SU-DHL-6 (cell line): ENCODE measurements at regions not wholly inside any gene's neighbourhood (a gene's known extent, or its start where the extent isn't known, plus 50 kb on each side); places are given as distances from the start of the nearest gene placed in this dataset.

Experiments used
- H2AFZ ChIP-seq: fragments of 200-600 bp; sonication (generic); 2 replicates; pipeline ENCODE4 v1.6.1; 2014; ENCODE audit warnings: low read depth, mild to moderate bottlenecking, moderate library complexity, mixed read lengths, antibody characterized with exemption, low read length; ENCODE audit not compliant: severe bottlenecking
- H3F3A ChIP-seq: fragments of 200-600 bp; shearing (Covaris generic); 2 replicates; pipeline ENCODE4 v1.6.0; 2016; ENCODE audit warnings: antibody characterized with exemption, mild to moderate bottlenecking; ENCODE audit not compliant: insufficient read depth
- H3K27ac ChIP-seq: fragments of 200-600 bp; sonication (generic); 2 replicates; pipeline ENCODE4 v1.5.1; 2016; ENCODE audit warnings: low read depth, mild to moderate bottlenecking, low read length, moderate library complexity, mixed read lengths
- H3K27me3 ChIP-seq: fragments of 200-600 bp; sonication (generic), shearing (Covaris generic); 2 replicates; pipeline ENCODE4 v1.6.0; 2014; ENCODE audit warnings: mild to moderate bottlenecking, low read length
- H3K36me3 ChIP-seq: fragments of 200-600 bp; sonication (generic); 2 replicates; pipeline ENCODE4 v1.6.1; 2014; ENCODE audit warnings: mild to moderate bottlenecking, low read length, mixed read lengths
- H3K4me2 ChIP-seq: fragments of 300-600, 200-600 bp; shearing (Covaris generic), sonication (generic); 2 replicates; pipeline ENCODE4 v1.6.0; 2014; ENCODE audit warnings: low read length, low read depth, mild to moderate bottlenecking; ENCODE audit not compliant: poor library complexity, severe bottlenecking
- H3K4me3 ChIP-seq: fragments of 200-600 bp; sonication (generic); 2 replicates; pipeline ENCODE4 v1.5.1; 2014; ENCODE audit warnings: antibody characterized with exemption, low read length, mild to moderate bottlenecking, mixed read lengths; ENCODE audit not compliant: insufficient read depth, poor library complexity, severe bottlenecking
- H3K79me2 ChIP-seq: fragments of 200-600 bp; sonication (generic); 2 replicates; pipeline ENCODE4 v1.6.1; 2014; ENCODE audit warnings: mild to moderate bottlenecking, low read length, moderate library complexity; ENCODE audit not compliant: insufficient read depth
- H3K9ac ChIP-seq: fragments of 200-600 bp; sonication (generic); 2 replicates; pipeline ENCODE4 v1.7.0; 2014; ENCODE audit warnings: mild to moderate bottlenecking, low read length
- H3K9me2 ChIP-seq: fragments of 200-600 bp; sonication (generic); replicated peaks from 2 replicates; pipeline ENCODE4 v1.6.1; 2014; ENCODE audit warnings: low read length; ENCODE audit not compliant: insufficient read depth
- H3K9me3 ChIP-seq: fragments of 200-600 bp; sonication (generic); 2 replicates; pipeline ENCODE4 v1.6.1; 2014; ENCODE audit warnings: low read length, mixed read lengths; ENCODE audit not compliant: insufficient read depth
- H4K20me1 ChIP-seq: fragments of 200-600 bp; sonication (generic); 2 replicates; pipeline ENCODE4 v1.6.1; 2014; ENCODE audit warnings: low read depth, mild to moderate bottlenecking, antibody characterized with exemption, low read length, moderate library complexity, mixed read lengths
- EZH2phosphoT487 ChIP-seq: fragments of 200-600 bp; sonication (generic), shearing (Covaris generic); conservative IDR thresholded peaks from 2 replicates; pipeline ENCODE4 v1.6.1; 2018; ENCODE audit warnings: mild to moderate bottlenecking, antibody characterized with exemption, low read length, moderate library complexity, mixed read lengths
- TF ChIP-seq, protein P1 (sequence below): fragments of 200-600 bp; sonication (generic); IDR thresholded peaks from one replicate; pipeline ENCODE4 v1.5.1; 2017; ENCODE audit warnings: antibody characterized with exemption, mild to moderate bottlenecking, low read length, moderate library complexity; ENCODE audit not compliant: insufficient read depth, poor library complexity, severe bottlenecking

DNA sequence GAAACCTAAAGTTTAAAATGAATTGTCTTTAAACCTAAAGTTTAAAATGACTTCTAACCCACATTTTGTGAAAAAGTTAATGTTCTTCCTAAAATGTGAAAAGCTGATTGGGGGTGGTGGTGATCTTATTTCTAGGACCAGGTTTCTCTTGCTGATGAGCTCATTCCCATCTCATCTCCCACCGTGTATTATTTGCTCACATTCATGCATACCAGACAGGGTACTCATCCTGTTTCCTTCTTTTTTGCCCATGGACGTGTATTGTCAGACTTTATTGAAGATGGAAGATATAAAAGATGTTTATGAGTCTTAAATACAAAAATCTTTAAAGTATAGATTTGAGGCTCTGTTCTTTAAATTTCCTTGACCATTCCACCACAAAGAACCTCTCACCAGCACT, 70.1 kb upstream of the MPHOSPH6 start:
- Histone ChIP-seq H3K79me2 (no peaks in the 10 kb centered on the region), H4K20me1 (no peaks in the 10 kb centered on the region), H3K27me3 (no peaks in the 10 kb centered on the region), H3K9me2 (no peaks in the 10 kb centered on the region), H3K9me3 (no peaks in the 10 kb centered on the region), H3K4me3 (no peak overlapping the region), H3F3A (no peaks in the 10 kb centered on the region), H3K36me3 (no peaks in the 10 kb centered on the region), H3K9ac (no peak overlapping the region), H3K4me2 (no peak overlapping the region), H2AFZ (no peak overlapping the region), H3K27ac (no peak overlapping the region)
- TF ChIP-seq EZH2phosphoT487: no peak
- TF ChIP-seq, protein P1, sequence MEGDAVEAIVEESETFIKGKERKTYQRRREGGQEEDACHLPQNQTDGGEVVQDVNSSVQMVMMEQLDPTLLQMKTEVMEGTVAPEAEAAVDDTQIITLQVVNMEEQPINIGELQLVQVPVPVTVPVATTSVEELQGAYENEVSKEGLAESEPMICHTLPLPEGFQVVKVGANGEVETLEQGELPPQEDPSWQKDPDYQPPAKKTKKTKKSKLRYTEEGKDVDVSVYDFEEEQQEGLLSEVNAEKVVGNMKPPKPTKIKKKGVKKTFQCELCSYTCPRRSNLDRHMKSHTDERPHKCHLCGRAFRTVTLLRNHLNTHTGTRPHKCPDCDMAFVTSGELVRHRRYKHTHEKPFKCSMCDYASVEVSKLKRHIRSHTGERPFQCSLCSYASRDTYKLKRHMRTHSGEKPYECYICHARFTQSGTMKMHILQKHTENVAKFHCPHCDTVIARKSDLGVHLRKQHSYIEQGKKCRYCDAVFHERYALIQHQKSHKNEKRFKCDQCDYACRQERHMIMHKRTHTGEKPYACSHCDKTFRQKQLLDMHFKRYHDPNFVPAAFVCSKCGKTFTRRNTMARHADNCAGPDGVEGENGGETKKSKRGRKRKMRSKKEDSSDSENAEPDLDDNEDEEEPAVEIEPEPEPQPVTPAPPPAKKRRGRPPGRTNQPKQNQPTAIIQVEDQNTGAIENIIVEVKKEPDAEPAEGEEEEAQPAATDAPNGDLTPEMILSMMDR: no peak

DNA sequence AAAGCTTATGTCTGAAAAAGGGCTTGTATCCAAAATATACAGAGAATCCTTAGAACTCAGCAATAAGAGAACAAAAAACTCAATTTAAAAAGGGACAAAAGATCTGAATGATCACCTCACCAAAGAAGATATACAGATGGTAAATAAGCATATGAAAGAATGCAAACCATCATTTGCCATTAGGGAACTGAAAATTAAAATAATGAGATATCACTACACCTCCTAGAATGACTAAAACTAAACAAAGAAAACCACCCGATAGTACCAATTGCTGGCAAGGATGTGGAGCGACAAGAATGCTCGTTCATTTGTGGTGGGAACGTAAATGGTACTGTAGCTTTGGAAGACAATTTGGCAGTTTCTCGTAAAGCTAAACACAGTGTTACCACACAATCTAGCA, 66.9 kb upstream of the MPHOSPH6 start:
- H3F3A ChIP-seq: no peaks in the 10 kb centered on the region
- H3K27ac ChIP-seq: no peak overlapping the region
- H3K36me3 ChIP-seq: no peaks in the 10 kb centered on the region
- no peak overlapping the region for H3K4me2 ChIP-seq
- no peaks in the 10 kb centered on the region for H3K9me2 ChIP-seq
- TF ChIP-seq EZH2phosphoT487: no peak
- TF ChIP-seq, protein P1: no peak
- no peaks in the 10 kb centered on the region for H3K79me2 ChIP-seq
- no peaks in the 10 kb centered on the region for H3K27me3 ChIP-seq
- no peak overlapping the region for H3K4me3 ChIP-seq
- no peak overlapping the region for H2AFZ ChIP-seq
- H3K9ac ChIP-seq: no peak overlapping the region
- no peaks in the 10 kb centered on the region for H4K20me1 ChIP-seq
- no peaks in the 10 kb centered on the region for H3K9me3 ChIP-seq

DNA sequence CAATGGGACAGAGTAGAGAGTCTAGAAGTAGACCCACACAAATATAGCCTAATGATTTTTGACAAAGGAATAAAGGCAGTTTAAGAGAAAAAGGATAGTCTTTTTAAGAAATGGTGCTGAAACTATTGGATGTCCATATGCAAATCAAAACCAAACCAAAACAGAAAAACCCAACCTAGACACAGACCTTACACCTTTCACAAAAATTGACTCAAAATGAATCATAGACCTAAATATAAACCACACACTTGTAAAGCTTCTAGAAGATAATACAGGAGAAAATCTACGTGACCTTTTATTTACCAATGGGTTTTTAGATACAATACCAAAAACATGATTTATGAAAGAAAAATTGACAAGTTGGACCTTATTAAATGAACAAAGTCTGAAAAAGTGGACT, 66.4 kb upstream of the MPHOSPH6 start:
- H3K4me2 ChIP-seq: no peak overlapping the region
- no peaks in the 10 kb centered on the region for H3K9me2 ChIP-seq
- no peak for TF ChIP-seq EZH2phosphoT487
- no peaks in the 10 kb centered on the region for H3K79me2 ChIP-seq
- H3F3A ChIP-seq: no peaks in the 10 kb centered on the region
- H3K36me3 ChIP-seq: no peaks in the 10 kb centered on the region
- no peaks in the 10 kb centered on the region for H3K27me3 ChIP-seq
- no peak overlapping the region for H2AFZ ChIP-seq
- no peaks in the 10 kb centered on the region for H4K20me1 ChIP-seq
- no peak overlapping the region for H3K9ac ChIP-seq
- no peak overlapping the region for H3K4me3 ChIP-seq
- no peaks in the 10 kb centered on the region for H3K9me3 ChIP-seq
- H3K27ac ChIP-seq: no peak overlapping the region

DNA sequence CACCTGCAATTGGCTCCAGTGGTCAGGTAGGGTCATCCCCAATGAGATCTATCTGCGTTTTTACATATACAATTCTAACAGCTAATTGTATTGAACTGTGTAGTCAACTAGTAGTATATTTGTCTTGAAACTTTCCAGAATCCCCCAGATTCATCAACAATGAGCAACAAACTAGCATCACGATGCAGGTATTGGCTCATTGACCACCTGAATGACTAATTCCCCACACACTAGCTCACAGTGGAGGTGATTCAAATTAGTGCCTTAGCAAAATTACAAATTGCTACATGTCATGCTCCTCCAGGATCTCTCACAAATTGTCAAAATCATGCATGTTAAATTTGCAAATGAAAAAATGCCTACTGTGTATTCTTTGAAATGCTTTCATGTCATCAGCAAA, 62.8 kb upstream of the MPHOSPH6 start:
- Histone ChIP-seq H3K27ac (no peak overlapping the region), H3K4me3 (no peak overlapping the region), H2AFZ (no peak overlapping the region), H3K79me2 (no peaks in the 10 kb centered on the region), H4K20me1 (no peaks in the 10 kb centered on the region), H3K9me2 (no peaks in the 10 kb centered on the region), H3K9ac (no peak overlapping the region), H3K27me3 (no peaks in the 10 kb centered on the region), H3K9me3 (no peaks in the 10 kb centered on the region), H3F3A (no peaks in the 10 kb centered on the region), H3K4me2 (no peak overlapping the region), H3K36me3 (no peaks in the 10 kb centered on the region)
- TF ChIP-seq EZH2phosphoT487: no peak
- TF ChIP-seq, protein P1: no peak
